Right lobe of liver (tissue), 6 donors: ENCODE measurements at regions not wholly inside any gene's neighbourhood (a gene's known extent, or its start where the extent isn't known, plus 50 kb on each side); places are given as distances from the start of the nearest gene placed in this dataset.

Experiments used
- ATAC-seq, 4 donors: fragments of 200-7000 bp; cut with Tn5 transposase; one replicate each; pipeline ENCODE4 v1.9.1; 2020; ENCODE audit warnings: mild to moderate bottlenecking in 4 of 4, moderate library complexity in 4 of 4
- DNase-seq, 3 donors: peaks; one replicate each; pipeline ENCODE4 v3.0.0-alpha.2; 2020
- H3K27ac ChIP-seq, 3 donors: fragments of 200-600 bp; one replicate each; pipeline ENCODE4 v1.8.0; 2022
- H3K27me3 ChIP-seq, 2 donors: fragments of 200-600 bp; one replicate each; pipeline ENCODE4 v1.8.0; 2022
- H3K36me3 ChIP-seq, 4 donors: fragments of 200-600 bp; sonication (generic) in 1 of 4; one replicate each; pipeline versions ENCODE4 v1.5.1 to v1.8.0; 2017 to 2022; ENCODE audit warnings: control low read depth in 1 of 4
- H3K4me1 ChIP-seq, 4 donors: fragments of 200-600 bp; sonication (generic) in 1 of 4; one replicate each; pipeline versions ENCODE4 v1.5.1 to v1.8.0; 2017 to 2022; ENCODE audit warnings: control low read depth in 1 of 4
- H3K4me3 ChIP-seq, 3 donors: fragments of 200-600 bp; one replicate each; pipeline ENCODE4 v1.8.0; 2022
- H3K9me3 ChIP-seq, 4 donors: fragments of 200-600 bp; sonication (generic) in 1 of 4; one replicate each; pipeline versions ENCODE4 v1.5.1 to v1.8.0; 2017 to 2022; ENCODE audit warnings: control low read depth in 1 of 4
- CTCF ChIP-seq, 4 donors: fragments of 200-600 bp in 3 of 4; fragments of 450-650 bp in 1 of 4; IDR thresholded peaks; one replicate each; pipeline versions ENCODE4 v1.5.1 to v1.8.0; 2016 to 2022; ENCODE audit warnings: antibody characterized with exemption in 4 of 4, mild to moderate bottlenecking in 2 of 4
- POLR2A ChIP-seq: fragments of 450-650 bp; IDR thresholded peaks from one replicate; pipeline ENCODE4 v1.6.1; 2017; ENCODE audit warnings: antibody characterized with exemption, mild to moderate bottlenecking
- WGBS: methylation state at CpG from one replicate; pipeline ENCODE4 v1.1.6; 2018; ENCODE audit warnings: low coverage, low lambda C conversion rate; ENCODE audit not compliant: insufficient coverage; ENCODE audit errors: missing lambda C conversion rate; 5-methylcytosine and 5-hydroxymethylcytosine counted together
- intact Hi-C, 2 donors: fragments of 100-400 bp; cut with DNase I; formaldehyde crosslinking; loops; one replicate each; pipeline versions ENCODE4 v1.11.2 to v1.14.1; 2022
- donor health status: DM: no; HTN: yes; CAD: no.
- donor health status: DM: no; HTN: no; CAD: no.
- donor health status: DM: no; HTN: no; CAD: no.
- donor health status: DM: no; HTN: yes; CAD: no.
- donor health status: DM: no; HTN: yes; CAD: no.

GRCh38 chr11:129252621-129253020, 60.5 kb upstream of the ARHGAP32 start:
- 70% methylated on average over 5 of the region's 5 CpGs for WGBS
- no peak for ATAC-seq
- TF ChIP-seq POLR2A (no peak), CTCF (IDR thresholded peaks at IDR 0.05) (no peak)

GRCh38 chr11:129251067-129251466, 58.9 kb upstream of the ARHGAP32 start:
- no peak for ATAC-seq
- no peak for DNase-seq
- WGBS: 77% methylated on average over 3 of the region's 3 CpGs
- H3K36me3 ChIP-seq: no peaks in the 10 kb centered on the region
- intact Hi-C loops: no loop called here
- no peak overlapping the region for H3K27ac ChIP-seq
- H3K4me1 ChIP-seq: no peaks in the 10 kb centered on the region
- no peak overlapping the region for H3K4me3 ChIP-seq
- TF ChIP-seq CTCF (IDR thresholded peaks at IDR 0.05) (no peak), POLR2A (no peak)
- H3K9me3 ChIP-seq: no peaks in the 10 kb centered on the region
- H3K27me3 ChIP-seq: no peaks in the 10 kb centered on the region

More at GRCh38 chr11:129252621-129253020, 60.5 kb upstream of the ARHGAP32 start:
- Histone ChIP-seq H3K9me3 (no peaks in the 10 kb centered on the region), H3K27ac (no peak overlapping the region), H3K27me3 (no peaks in the 10 kb centered on the region), H3K36me3 (no peaks in the 10 kb centered on the region), H3K4me3 (no peak overlapping the region), H3K4me1 (peaks cover 0 to 5% (median 0%) of the 10 kb centered on the region in 4 donors)
- DNase-seq: no peak
- intact Hi-C loops: no loop called here

GRCh38 chr11:129249923-129250322, 57.8 kb upstream of the ARHGAP32 start:
- intact Hi-C loops: no loop called here
- no peak overlapping the region for H3K27ac ChIP-seq
- H3K4me1 ChIP-seq: no peaks in the 10 kb centered on the region
- H3K27me3 ChIP-seq: no peaks in the 10 kb centered on the region
- no peak overlapping the region for H3K4me3 ChIP-seq
- H3K9me3 ChIP-seq: no peaks in the 10 kb centered on the region
- no peak for TF ChIP-seq POLR2A
- TF ChIP-seq CTCF (IDR thresholded peaks at IDR 0.05): no peak
- DNase-seq (no peak), ATAC-seq (no peak)
- WGBS: 80% methylated on average over 1 of the region's 2 CpGs
- no peaks in the 10 kb centered on the region for H3K36me3 ChIP-seq

GRCh38 chr11:129249351-129249750, 57.2 kb upstream of the ARHGAP32 start:
- DNase-seq (no peak), ATAC-seq (peak in 1 of 4 donors; percentile 45)
- H3K4me1 ChIP-seq: no peaks in the 10 kb centered on the region
- H3K9me3 ChIP-seq: no peaks in the 10 kb centered on the region
- intact Hi-C loops: no loop called here
- no peak overlapping the region for H3K27ac ChIP-seq
- H3K27me3 ChIP-seq: no peaks in the 10 kb centered on the region
- no peaks in the 10 kb centered on the region for H3K36me3 ChIP-seq
- 68% methylated on average over 4 of the region's 4 CpGs for WGBS
- TF ChIP-seq POLR2A (no peak), CTCF (IDR thresholded peaks at IDR 0.05) (no peak)
- no peak overlapping the region for H3K4me3 ChIP-seq

GRCh38 chr11:129248618-129249017, 56.5 kb upstream of the ARHGAP32 start:
- H3K36me3 ChIP-seq: no peaks in the 10 kb centered on the region
- WGBS: 62% methylated on average over 4 of the region's 4 CpGs
- no peak overlapping the region for H3K27ac ChIP-seq
- H3K27me3 ChIP-seq: no peaks in the 10 kb centered on the region
- DNase-seq (no peak), ATAC-seq (peak in 2 of 4 donors; percentile 52 to 73)
- no peak overlapping the region for H3K4me3 ChIP-seq
- intact Hi-C loops: no loop called here
- no peaks in the 10 kb centered on the region for H3K4me1 ChIP-seq
- TF ChIP-seq POLR2A (no peak), CTCF (IDR thresholded peaks at IDR 0.05) (no peak)
- H3K9me3 ChIP-seq: no peaks in the 10 kb centered on the region
